ENCODE measurements at regions not wholly inside any gene's neighbourhood (a gene's known extent, or its start where the extent isn't known, plus 50 kb on each side); places are given as distances from the start of the nearest gene placed in this dataset.

- BruUV-seq (replicated peaks) = no TSS peak
These were observed 138.6 kb downstream of the RPS12 start for GRCh38 chr6:132952986-132953385.

DNA sequence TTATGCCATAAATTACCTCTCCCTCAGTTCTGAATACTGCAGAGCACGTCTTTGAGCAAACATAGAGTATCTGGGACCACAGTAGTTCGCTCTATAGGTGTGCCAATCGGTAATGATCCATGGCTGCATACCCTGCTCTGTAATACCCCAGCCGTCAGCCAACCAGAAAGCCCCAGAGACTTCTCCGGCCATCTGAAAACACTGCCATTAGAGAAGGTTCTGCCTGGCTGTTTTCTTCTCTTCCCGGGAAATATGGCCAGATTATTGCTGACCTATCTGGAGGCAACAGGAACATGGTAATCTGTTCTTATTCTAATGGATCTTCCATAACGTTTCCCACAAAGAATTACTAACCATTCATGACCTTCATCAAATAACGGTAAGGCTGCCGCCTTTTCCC is 139.9 kb downstream of the RPS12 start:
- Histone ChIP-seq H3K4me3 (ENCODE audit: low read length) (no peak overlapping the region), H3F3A (ENCODE audit: low read length, unreplicated experiment) (no peaks in the 10 kb centered on the region), H3K27me3 (ENCODE audit: low read length) (no peaks in the 10 kb centered on the region), H2AFZ (ENCODE audit: low read length) (no peak overlapping the region), H3K4me2 (ENCODE audit: low read length) (no peak overlapping the region), H3K4me1 (ENCODE audit: insufficient read depth, low read length) (peaks cover 18% of the 10 kb centered on the region), H3K9me3 (ENCODE audit: low read length) (no peaks in the 10 kb centered on the region), H4K20me1 (ENCODE audit: low read length) (no peaks in the 10 kb centered on the region), H3K79me2 (ENCODE audit: low read length) (no peaks in the 10 kb centered on the region), H3K36me3 (ENCODE audit: low read depth, low read length) (no peaks in the 10 kb centered on the region), H3K9ac (ENCODE audit: low read length) (no peak overlapping the region), H3K27ac (ENCODE audit: low read length) (no peak overlapping the region), H3K9me2 (replicated peaks; ENCODE audit: low read length) (no peaks in the 10 kb centered on the region)
- POLR2A ChIA-PET (ENCODE audit: unreplicated experiment) = no interaction called here
- ATAC-seq = no peak
- DNase-seq = no peak
- intact Hi-C loops (cut with micrococcal nuclease) = no loop called here
- CTCF ChIA-PET = no interaction called here
- no TSS peak for BruUV-seq (replicated peaks)
- TF ChIP-seq, protein P1, sequence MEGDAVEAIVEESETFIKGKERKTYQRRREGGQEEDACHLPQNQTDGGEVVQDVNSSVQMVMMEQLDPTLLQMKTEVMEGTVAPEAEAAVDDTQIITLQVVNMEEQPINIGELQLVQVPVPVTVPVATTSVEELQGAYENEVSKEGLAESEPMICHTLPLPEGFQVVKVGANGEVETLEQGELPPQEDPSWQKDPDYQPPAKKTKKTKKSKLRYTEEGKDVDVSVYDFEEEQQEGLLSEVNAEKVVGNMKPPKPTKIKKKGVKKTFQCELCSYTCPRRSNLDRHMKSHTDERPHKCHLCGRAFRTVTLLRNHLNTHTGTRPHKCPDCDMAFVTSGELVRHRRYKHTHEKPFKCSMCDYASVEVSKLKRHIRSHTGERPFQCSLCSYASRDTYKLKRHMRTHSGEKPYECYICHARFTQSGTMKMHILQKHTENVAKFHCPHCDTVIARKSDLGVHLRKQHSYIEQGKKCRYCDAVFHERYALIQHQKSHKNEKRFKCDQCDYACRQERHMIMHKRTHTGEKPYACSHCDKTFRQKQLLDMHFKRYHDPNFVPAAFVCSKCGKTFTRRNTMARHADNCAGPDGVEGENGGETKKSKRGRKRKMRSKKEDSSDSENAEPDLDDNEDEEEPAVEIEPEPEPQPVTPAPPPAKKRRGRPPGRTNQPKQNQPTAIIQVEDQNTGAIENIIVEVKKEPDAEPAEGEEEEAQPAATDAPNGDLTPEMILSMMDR (conservative IDR thresholded peaks at IDR 0.05; ENCODE audit: low read depth, low read length) = no peak
- no peak for TF ChIP-seq EZH2phosphoT487 (IDR thresholded peaks at IDR 0.05; ENCODE audit: borderline replicate concordance, low read length)
- no peak for TF ChIP-seq EZH2 (IDR thresholded peaks at IDR 0.05; ENCODE audit: low read length, unreplicated experiment)

More at GRCh38 chr6:132952986-132953385, 138.6 kb downstream of the RPS12 start:
- 0 out of 2 replicates have a peak overlapping the region, but pooled peaks have one; percentile 11 for H3K4me2 ChIP-seq (ENCODE audit: low read length)
- no peaks in the 10 kb centered on the region for H3K79me2 ChIP-seq (ENCODE audit: low read length)
- H3K4me3 ChIP-seq (ENCODE audit: low read length) = no peak overlapping the region
- no peak overlapping the region for H2AFZ ChIP-seq (ENCODE audit: low read length)
- no peaks in the 10 kb centered on the region for H3K9me2 ChIP-seq (replicated peaks; ENCODE audit: low read length)
- POLR2A ChIA-PET (ENCODE audit: unreplicated experiment) = no interaction called here
- intact Hi-C loops (cut with micrococcal nuclease) = no loop called here
- no peaks in the 10 kb centered on the region for H4K20me1 ChIP-seq (ENCODE audit: low read length)
- no peaks in the 10 kb centered on the region for H3F3A ChIP-seq (ENCODE audit: low read length, unreplicated experiment)
- CTCF ChIA-PET = interaction anchor here (1.2 to 1.9 kb wide), 2 partner anchors 8 to 16 kb away, joined by 3 to 7 read pairs; no protein-coding TSS in a partner anchor
- H3K27ac ChIP-seq (ENCODE audit: low read length) = no peak overlapping the region
- DNase-seq = no peak
- no peaks in the 10 kb centered on the region for H3K27me3 ChIP-seq (ENCODE audit: low read length)
- H3K9ac ChIP-seq (ENCODE audit: low read length) = no peak overlapping the region
- TF ChIP-seq EZH2phosphoT487 (IDR thresholded peaks at IDR 0.05; ENCODE audit: borderline replicate concordance, low read length) = no peak
- no peak for TF ChIP-seq EZH2 (IDR thresholded peaks at IDR 0.05; ENCODE audit: low read length, unreplicated experiment)
- TF ChIP-seq, protein P1 (conservative IDR thresholded peaks at IDR 0.05; ENCODE audit: low read depth, low read length) = no peak
- H3K36me3 ChIP-seq (ENCODE audit: low read depth, low read length) = no peaks in the 10 kb centered on the region
- no peak for ATAC-seq
- peaks cover 15% of the 10 kb centered on the region for H3K4me1 ChIP-seq (ENCODE audit: insufficient read depth, low read length)
- H3K9me3 ChIP-seq (ENCODE audit: low read length) = no peaks in the 10 kb centered on the region

GRCh38 chr6:132954936-132955335 is 140.6 kb downstream of the RPS12 start:
- Histone ChIP-seq H3K4me3 (ENCODE audit: low read length) (no peak overlapping the region), H3K9me3 (ENCODE audit: low read length) (no peaks in the 10 kb centered on the region), H3K9me2 (replicated peaks; ENCODE audit: low read length) (no peaks in the 10 kb centered on the region), H3K9ac (ENCODE audit: low read length) (no peak overlapping the region), H3K36me3 (ENCODE audit: low read depth, low read length) (no peaks in the 10 kb centered on the region), H3K27ac (ENCODE audit: low read length) (no peak overlapping the region), H3F3A (ENCODE audit: low read length, unreplicated experiment) (no peaks in the 10 kb centered on the region), H2AFZ (ENCODE audit: low read length) (no peak overlapping the region), H4K20me1 (ENCODE audit: low read length) (no peaks in the 10 kb centered on the region), H3K4me2 (ENCODE audit: low read length) (no peak overlapping the region), H3K79me2 (ENCODE audit: low read length) (no peaks in the 10 kb centered on the region), H3K27me3 (ENCODE audit: low read length) (no peaks in the 10 kb centered on the region), H3K4me1 (ENCODE audit: insufficient read depth, low read length) (peaks cover 25% of the 10 kb centered on the region)
- DNase-seq = no peak
- POLR2A ChIA-PET (ENCODE audit: unreplicated experiment) = no interaction called here
- BruUV-seq (replicated peaks) = no TSS peak
- intact Hi-C loops (cut with micrococcal nuclease) = no loop called here
- no peak for ATAC-seq
- TF ChIP-seq, protein P1 (conservative IDR thresholded peaks at IDR 0.05; ENCODE audit: low read depth, low read length) = no peak
- TF ChIP-seq EZH2 (IDR thresholded peaks at IDR 0.05; ENCODE audit: low read length, unreplicated experiment) (no peak), EZH2phosphoT487 (IDR thresholded peaks at IDR 0.05; ENCODE audit: borderline replicate concordance, low read length) (no peak)
- CTCF ChIA-PET = no interaction called here
